ENCODE measurements at regions not wholly inside any gene's neighbourhood (a gene's known extent, or its start where the extent isn't known, plus 50 kb on each side); places are given as distances from the start of the nearest gene placed in this dataset.

- H2AFZ ChIP-seq (ENCODE audit: insufficient read depth, low read depth, low read length, poor library complexity, severe bottlenecking): peak overlapping the region; percentile 70
- Mint-ChIP-seq H3K27ac (peak overlapping the region; percentile 75), H3K4me3 (peak overlapping the region; percentile 79), H3K9me3 (ENCODE audit: insufficient read depth) (no peaks in the 10 kb centered on the region), H3K27me3 (no peaks in the 10 kb centered on the region), H3K4me1 (peaks cover 19% of the 10 kb centered on the region)
- DNase-seq (peak; percentile 100), ATAC-seq (ENCODE audit: low read depth) (peak; percentile 92)
- no peaks in the 10 kb centered on the region for H3K36me3 ChIP-seq (replicated peaks in 1 of 2; ENCODE audit: control extremely low read depth in 1 of 2, control insufficient read depth in 1 of 2, extremely low read depth in 1 of 2, insufficient read depth in 2 of 2, low read length in 1 of 2)
- intact Hi-C loops (cut with micrococcal nuclease): loop anchor here (1.0 to 10.0 kb wide), 10 partner anchors 10 to 1202 kb away; partner anchors contain the start of genes ABRAXAS1, ENOPH1, HNRNPDL and LIN54
- H3K9me3 ChIP-seq (ENCODE audit: control extremely low read depth in 1 of 3, control insufficient read depth in 2 of 3, insufficient read depth in 1 of 3, low read length in 2 of 3): no peaks in the 10 kb centered on the region
- peak; percentile 95 for TF ChIP-seq CTCF (IDR thresholded peaks at IDR 0.05)
- TF ChIP-seq EZH2 (IDR thresholded peaks at IDR 0.05; ENCODE audit: borderline replicate concordance, insufficient read depth, low read depth, low read length, poor library complexity, severe bottlenecking): no peak
- peak overlapping the region; percentile 28 to 74 (median 61) for H3K4me3 ChIP-seq (ENCODE audit: control extremely low read depth in 1 of 5, extremely low read depth in 1 of 5, insufficient read depth in 1 of 5, low read depth in 2 of 5, low read length in 4 of 5)
- H3K9ac ChIP-seq (ENCODE audit: low read length): peak overlapping the region; percentile 59
- ChIA-PET CTCF (interaction anchor here (0.6 to 3.9 kb wide), 20 partner anchors 9 to 1271 kb away, joined by 3 to 27 read pairs (median 5); partner anchors contain the start of genes HNRNPD and RASGEF1B), POLR2A (interaction anchor here (0.6 to 1.8 kb wide), 6 partner anchors 13 to 865 kb away, joined by 3 to 11 read pairs (median 4); partner anchors contain the start of genes ENOPH1 and HNRNPDL)
- 2% methylated on average over 60 of the region's 61 CpGs for WGBS (ENCODE audit: insufficient coverage)
- H3K27ac ChIP-seq (ENCODE audit: low read length in 2 of 2): peak overlapping the region; percentile 57 to 59
- H3K4me1 ChIP-seq (ENCODE audit: control insufficient read depth in 2 of 2, insufficient read depth in 2 of 2, low read length in 2 of 2): peaks cover 14% of the 10 kb centered on the region in 2 donors
- no peaks in the 10 kb centered on the region for H3K79me2 ChIP-seq (ENCODE audit: control insufficient read depth, insufficient read depth, low read length)
- peak overlapping the region; percentile 86 for H3K4me2 ChIP-seq (replicated peaks; ENCODE audit: low read depth, low read length, poor library complexity, severe bottlenecking)
- no peaks in the 10 kb centered on the region for H4K20me1 ChIP-seq (ENCODE audit: control insufficient read depth, insufficient read depth, low read length, poor library complexity, severe bottlenecking)
- H3K27me3 ChIP-seq (replicated peaks in 1 of 4; ENCODE audit: control extremely low read depth in 1 of 4, control insufficient read depth in 3 of 4, insufficient read depth in 4 of 4, low read length in 3 of 4): no peaks in the 10 kb centered on the region
Measured at GRCh38 chr4:82284858-82285805, 88.7 kb downstream of the HNRNPD start.
